ENCODE measurements at regions not wholly inside any gene's neighbourhood (a gene's known extent, or its start where the extent isn't known, plus 50 kb on each side); places are given as distances from the start of the nearest gene placed in this dataset.

DNA sequence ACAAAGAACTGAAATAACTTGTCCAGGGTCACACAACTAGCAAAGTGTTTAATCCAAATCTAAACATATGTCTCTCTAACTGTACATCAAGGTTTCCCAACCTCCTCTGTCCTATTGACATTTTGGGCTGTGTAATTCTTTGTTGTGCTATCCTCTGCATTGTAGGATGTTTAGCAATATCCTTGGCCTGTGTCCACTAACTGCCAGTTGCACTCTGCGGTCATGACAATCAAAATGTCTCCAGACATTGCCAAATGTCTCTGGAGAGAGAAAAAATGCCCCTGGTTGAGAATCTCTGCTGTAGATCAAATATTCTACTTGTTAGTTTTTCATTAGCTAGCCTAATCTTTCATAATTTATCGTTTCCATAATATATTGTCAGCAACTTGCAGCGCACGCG, 353.4 kb upstream of the NEGR1 start (continued):
- TF ChIP-seq, protein P1, sequence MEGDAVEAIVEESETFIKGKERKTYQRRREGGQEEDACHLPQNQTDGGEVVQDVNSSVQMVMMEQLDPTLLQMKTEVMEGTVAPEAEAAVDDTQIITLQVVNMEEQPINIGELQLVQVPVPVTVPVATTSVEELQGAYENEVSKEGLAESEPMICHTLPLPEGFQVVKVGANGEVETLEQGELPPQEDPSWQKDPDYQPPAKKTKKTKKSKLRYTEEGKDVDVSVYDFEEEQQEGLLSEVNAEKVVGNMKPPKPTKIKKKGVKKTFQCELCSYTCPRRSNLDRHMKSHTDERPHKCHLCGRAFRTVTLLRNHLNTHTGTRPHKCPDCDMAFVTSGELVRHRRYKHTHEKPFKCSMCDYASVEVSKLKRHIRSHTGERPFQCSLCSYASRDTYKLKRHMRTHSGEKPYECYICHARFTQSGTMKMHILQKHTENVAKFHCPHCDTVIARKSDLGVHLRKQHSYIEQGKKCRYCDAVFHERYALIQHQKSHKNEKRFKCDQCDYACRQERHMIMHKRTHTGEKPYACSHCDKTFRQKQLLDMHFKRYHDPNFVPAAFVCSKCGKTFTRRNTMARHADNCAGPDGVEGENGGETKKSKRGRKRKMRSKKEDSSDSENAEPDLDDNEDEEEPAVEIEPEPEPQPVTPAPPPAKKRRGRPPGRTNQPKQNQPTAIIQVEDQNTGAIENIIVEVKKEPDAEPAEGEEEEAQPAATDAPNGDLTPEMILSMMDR (conservative IDR thresholded peaks at IDR 0.05; ENCODE audit: low read depth in 2 of 2) = no peak
- TF ChIP-seq STAT1 (IDR thresholded peaks at IDR 0.05; ENCODE audit: unreplicated experiment) (no peak), ZNF331 (CRISPR knock-in tag; IDR thresholded peaks at IDR 0.05; ENCODE audit: low read depth) (no peak), ZNF114 (CRISPR knock-in tag; IDR thresholded peaks at IDR 0.05) (no peak), EZH2phosphoT487 (IDR thresholded peaks at IDR 0.05; ENCODE audit: unreplicated experiment) (no peak)
- TF ChIP-seq, protein P2, sequence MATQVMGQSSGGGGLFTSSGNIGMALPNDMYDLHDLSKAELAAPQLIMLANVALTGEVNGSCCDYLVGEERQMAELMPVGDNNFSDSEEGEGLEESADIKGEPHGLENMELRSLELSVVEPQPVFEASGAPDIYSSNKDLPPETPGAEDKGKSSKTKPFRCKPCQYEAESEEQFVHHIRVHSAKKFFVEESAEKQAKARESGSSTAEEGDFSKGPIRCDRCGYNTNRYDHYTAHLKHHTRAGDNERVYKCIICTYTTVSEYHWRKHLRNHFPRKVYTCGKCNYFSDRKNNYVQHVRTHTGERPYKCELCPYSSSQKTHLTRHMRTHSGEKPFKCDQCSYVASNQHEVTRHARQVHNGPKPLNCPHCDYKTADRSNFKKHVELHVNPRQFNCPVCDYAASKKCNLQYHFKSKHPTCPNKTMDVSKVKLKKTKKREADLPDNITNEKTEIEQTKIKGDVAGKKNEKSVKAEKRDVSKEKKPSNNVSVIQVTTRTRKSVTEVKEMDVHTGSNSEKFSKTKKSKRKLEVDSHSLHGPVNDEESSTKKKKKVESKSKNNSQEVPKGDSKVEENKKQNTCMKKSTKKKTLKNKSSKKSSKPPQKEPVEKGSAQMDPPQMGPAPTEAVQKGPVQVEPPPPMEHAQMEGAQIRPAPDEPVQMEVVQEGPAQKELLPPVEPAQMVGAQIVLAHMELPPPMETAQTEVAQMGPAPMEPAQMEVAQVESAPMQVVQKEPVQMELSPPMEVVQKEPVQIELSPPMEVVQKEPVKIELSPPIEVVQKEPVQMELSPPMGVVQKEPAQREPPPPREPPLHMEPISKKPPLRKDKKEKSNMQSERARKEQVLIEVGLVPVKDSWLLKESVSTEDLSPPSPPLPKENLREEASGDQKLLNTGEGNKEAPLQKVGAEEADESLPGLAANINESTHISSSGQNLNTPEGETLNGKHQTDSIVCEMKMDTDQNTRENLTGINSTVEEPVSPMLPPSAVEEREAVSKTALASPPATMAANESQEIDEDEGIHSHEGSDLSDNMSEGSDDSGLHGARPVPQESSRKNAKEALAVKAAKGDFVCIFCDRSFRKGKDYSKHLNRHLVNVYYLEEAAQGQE (IDR thresholded peaks at IDR 0.05; ENCODE audit: unreplicated experiment) = no peak

DNA sequence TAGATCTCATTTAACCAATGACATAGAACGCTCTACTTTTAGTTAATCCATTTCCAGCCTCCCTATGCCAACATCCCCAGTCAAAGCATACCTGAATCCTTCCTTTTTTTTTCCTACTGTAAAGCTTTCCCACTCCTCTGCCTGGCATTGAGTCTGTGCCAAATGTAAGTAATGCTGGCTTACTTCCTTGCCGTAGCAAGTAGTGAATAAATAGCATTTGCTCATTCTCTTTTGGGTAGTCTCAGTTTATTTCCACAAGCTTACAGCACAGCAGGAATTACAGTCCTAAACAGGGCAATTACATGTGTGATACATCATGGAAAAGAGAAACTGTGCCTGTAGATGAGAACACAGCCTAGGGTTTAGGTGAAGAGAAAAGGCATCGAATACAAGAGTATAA, 352.6 kb upstream of the NEGR1 start:
- Histone ChIP-seq H3K9me2 (ENCODE audit: insufficient read depth) (no peaks in the 10 kb centered on the region), H3K4me1 (ENCODE audit: insufficient read depth) (0 out of 2 replicates have a peak, but pooled peaks cover 6% of the 10 kb centered on the region), H3K4me3 (no peak overlapping the region), H4K20me1 (replicated peaks; ENCODE audit: insufficient read depth) (no peaks in the 10 kb centered on the region), H3K27me3 (ENCODE audit: insufficient read depth) (no peaks in the 10 kb centered on the region), H2AFZ (no peak overlapping the region), H3K27ac (ENCODE audit: low read depth) (no peak overlapping the region), H3F3A (replicated peaks; ENCODE audit: low read depth) (no peaks in the 10 kb centered on the region), H3K36me3 (ENCODE audit: insufficient read depth) (no peaks in the 10 kb centered on the region), H3K79me2 (replicated peaks; ENCODE audit: insufficient read depth) (no peaks in the 10 kb centered on the region), H3K4me2 (no peak overlapping the region)
- Mint-ChIP-seq H3K4me3 (no peak overlapping the region), H3K27ac (no peak overlapping the region), H3K9me3 (no peaks in the 10 kb centered on the region), H3K36me3 (ENCODE audit: low read depth) (no peaks in the 10 kb centered on the region), H3K4me1 (peaks cover 17% of the 10 kb centered on the region), H3K27me3 (ENCODE audit: insufficient read depth, low read depth, poor library complexity) (peaks cover 2% of the 10 kb centered on the region)
- TF ChIP-seq ZNF114 (CRISPR knock-in tag; IDR thresholded peaks at IDR 0.05) = no peak
- ATAC-seq (no peak), DNase-seq (ENCODE audit: low spot score) (no peak)

DNA sequence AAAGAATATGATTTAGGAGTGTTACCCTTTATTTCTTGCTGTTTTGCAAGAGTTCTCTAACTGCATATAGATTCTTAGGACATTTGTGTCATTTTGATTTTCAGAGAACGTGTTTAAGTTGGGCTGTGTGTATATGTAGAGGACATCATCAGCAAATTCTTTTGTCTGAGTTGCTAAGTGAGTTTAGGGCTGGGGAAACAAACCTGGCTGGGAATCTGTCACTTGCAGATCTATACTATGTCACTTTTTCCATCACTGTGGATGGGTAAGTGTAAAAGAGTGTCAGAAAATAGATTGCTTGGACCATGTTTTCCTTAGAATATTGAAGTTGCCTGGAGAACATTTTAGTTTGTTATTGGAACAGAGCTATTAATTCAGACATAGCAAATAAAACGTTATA, 349.1 kb upstream of the NEGR1 start:
- DNase-seq (ENCODE audit: low spot score) = no peak
- no peak overlapping the region for H2AFZ ChIP-seq
- TF ChIP-seq, protein P3, sequence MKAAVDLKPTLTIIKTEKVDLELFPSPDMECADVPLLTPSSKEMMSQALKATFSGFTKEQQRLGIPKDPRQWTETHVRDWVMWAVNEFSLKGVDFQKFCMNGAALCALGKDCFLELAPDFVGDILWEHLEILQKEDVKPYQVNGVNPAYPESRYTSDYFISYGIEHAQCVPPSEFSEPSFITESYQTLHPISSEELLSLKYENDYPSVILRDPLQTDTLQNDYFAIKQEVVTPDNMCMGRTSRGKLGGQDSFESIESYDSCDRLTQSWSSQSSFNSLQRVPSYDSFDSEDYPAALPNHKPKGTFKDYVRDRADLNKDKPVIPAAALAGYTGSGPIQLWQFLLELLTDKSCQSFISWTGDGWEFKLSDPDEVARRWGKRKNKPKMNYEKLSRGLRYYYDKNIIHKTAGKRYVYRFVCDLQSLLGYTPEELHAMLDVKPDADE (IDR thresholded peaks at IDR 0.05) = no peak
- TF ChIP-seq, protein P2 (IDR thresholded peaks at IDR 0.05; ENCODE audit: unreplicated experiment) = no peak
- TF ChIP-seq ZNF331 (CRISPR knock-in tag; IDR thresholded peaks at IDR 0.05; ENCODE audit: low read depth) (no peak), STAT1 (IDR thresholded peaks at IDR 0.05; ENCODE audit: unreplicated experiment) (no peak), EZH2 (IDR thresholded peaks at IDR 0.05; ENCODE audit: low read depth, unreplicated experiment) (no peak), NANOG (IDR thresholded peaks at IDR 0.05; ENCODE audit: borderline replicate concordance) (no peak), JUNB (IDR thresholded peaks at IDR 0.05; ENCODE audit: unreplicated experiment) (no peak)
- TF ChIP-seq, protein P1 (conservative IDR thresholded peaks at IDR 0.05; ENCODE audit: low read depth in 2 of 2) = no peak

More for the DNA sequence above, 349.1 kb upstream of the NEGR1 start:
- Histone ChIP-seq H3K4me1 (ENCODE audit: insufficient read depth) (no peaks in the 10 kb centered on the region), H3K79me2 (replicated peaks; ENCODE audit: insufficient read depth) (no peaks in the 10 kb centered on the region), H3K9me2 (ENCODE audit: insufficient read depth) (no peaks in the 10 kb centered on the region), H3K4me3 (no peak overlapping the region), H3K36me3 (ENCODE audit: insufficient read depth) (no peaks in the 10 kb centered on the region), H3K27ac (ENCODE audit: low read depth) (no peak overlapping the region), H3F3A (replicated peaks; ENCODE audit: low read depth) (no peaks in the 10 kb centered on the region), H3K27me3 (ENCODE audit: insufficient read depth) (no peaks in the 10 kb centered on the region), H4K20me1 (replicated peaks; ENCODE audit: insufficient read depth) (no peaks in the 10 kb centered on the region), H3K4me2 (no peak overlapping the region)
- no peak for ATAC-seq
- no peaks in the 10 kb centered on the region for H3K9me3 Mint-ChIP-seq
- H3K36me3 Mint-ChIP-seq (ENCODE audit: low read depth) = no peaks in the 10 kb centered on the region
- H3K4me3 Mint-ChIP-seq = no peak overlapping the region
- no peak overlapping the region for H3K27ac Mint-ChIP-seq
- H3K27me3 Mint-ChIP-seq (ENCODE audit: insufficient read depth, low read depth, poor library complexity) = no peaks in the 10 kb centered on the region
- H3K4me1 Mint-ChIP-seq = no peaks in the 10 kb centered on the region; the same call in 1 of the 3 replicates

Measured in GM23338 (cell line).